DND-41 (cell line): ENCODE measurements at regions not wholly inside any gene's neighbourhood (a gene's known extent, or its start where the extent isn't known, plus 50 kb on each side); places are given as distances from the start of the nearest gene placed in this dataset.

Experiments
- CTCF ChIP-seq: IDR thresholded peaks from 2 replicates; pipeline ENCODE4 v1.5.1; 2012; ENCODE audit warnings: borderline replicate concordance, low read length, moderate library complexity, mild to moderate bottlenecking; ENCODE audit not compliant: poor library complexity, severe bottlenecking; ENCODE audit errors: extremely low read depth
- EZH2 ChIP-seq: IDR thresholded peaks from 3 replicates; pipeline ENCODE4 v1.6.1; 2012; ENCODE audit warnings: borderline replicate concordance, low read depth, mild to moderate bottlenecking, moderate library complexity, low read length, inconsistent platforms; ENCODE audit not compliant: severe bottlenecking

GRCh38 chr1:82728206-82728605 is 927.5 kb downstream of the ADGRL2 start:
- no peak for TF ChIP-seq CTCF
- no peak for TF ChIP-seq EZH2
